Epithelial cell of proximal tubule (primary cell): ENCODE measurements at regions not wholly inside any gene's neighbourhood (a gene's known extent, or its start where the extent isn't known, plus 50 kb on each side); places are given as distances from the start of the nearest gene placed in this dataset.

ENCODE experiments used
- DNase-seq: peaks from one replicate; pipeline ENCODE4 v3.0.0-alpha.2; 2011; ENCODE audit warnings: low read depth
- H3K4me3 ChIP-seq: 2 replicates; pipeline ENCODE4 v1.5.1; 2011; ENCODE audit warnings: low read depth, mild to moderate bottlenecking, low read length
- CTCF ChIP-seq: conservative IDR thresholded peaks from 2 replicates; pipeline ENCODE4 v1.5.1; 2012; ENCODE audit warnings: low read depth, mild to moderate bottlenecking, low read length

- DNase-seq: no peak
- no peak for TF ChIP-seq CTCF
- no peak overlapping the region for H3K4me3 ChIP-seq
These were observed 81.4 kb upstream of the FOXF1 start for GRCh38 chr16:86428729-86429517.

- TF ChIP-seq CTCF: no peak
- H3K4me3 ChIP-seq: no peak overlapping the region
- no peak for DNase-seq
These were observed 80.7 kb upstream of the FOXF1 start for GRCh38 chr16:86429663-86430062.

GRCh38 chr16:86430814-86431213 is 79.5 kb upstream of the FOXF1 start:
- no peak overlapping the region for H3K4me3 ChIP-seq
- no peak for DNase-seq
- no peak for TF ChIP-seq CTCF

- TF ChIP-seq CTCF: no peak
- no peak for DNase-seq
- no peak overlapping the region for H3K4me3 ChIP-seq
These were observed 78.8 kb upstream of the FOXF1 start for GRCh38 chr16:86431540-86431939.

GRCh38 chr16:86432048-86432447 is 78.3 kb upstream of the FOXF1 start:
- no peak for TF ChIP-seq CTCF
- H3K4me3 ChIP-seq: no peak overlapping the region
- no peak for DNase-seq

- DNase-seq: no peak
- TF ChIP-seq CTCF: no peak
- H3K4me3 ChIP-seq: no peak overlapping the region
These were observed 77.6 kb upstream of the FOXF1 start for GRCh38 chr16:86432691-86433090.

GRCh38 chr16:86436466-86437185 is 73.7 kb upstream of the FOXF1 start:
- no peak for DNase-seq
- TF ChIP-seq CTCF: no peak

More at GRCh38 chr16:86436466-86437185, 73.7 kb upstream of the FOXF1 start:
- H3K4me3 ChIP-seq: no peak overlapping the region
